ENCODE measurements at regions not wholly inside any gene's neighbourhood (a gene's known extent, or its start where the extent isn't known, plus 50 kb on each side); places are given as distances from the start of the nearest gene placed in this dataset.

GRCh38 chr5:57032151-57032551 is 80.2 kb upstream of the MIER3 start:
- no peak overlapping the region for H3K4me3 ChIP-seq (ENCODE audit: insufficient read depth, low read depth, low read length)
- H4K91ac ChIP-seq (ENCODE audit: insufficient read depth, low read depth, low read length): no peak overlapping the region
- intact Hi-C loops (cut with micrococcal nuclease): no loop called here
- no peaks in the 10 kb centered on the region for H3K4me1 ChIP-seq (ENCODE audit: control insufficient read depth, insufficient read depth, low read length)
- BruUV-seq (replicated peaks): no TSS peak
- H3K18ac ChIP-seq (ENCODE audit: low read depth, low read length): no peak overlapping the region
- no peak overlapping the region for H4K8ac ChIP-seq (ENCODE audit: low read depth in 2 of 2, low read length in 2 of 2)
- no peaks in the 10 kb centered on the region for H4K20me1 ChIP-seq (ENCODE audit: insufficient read depth, low read length)
- no peak overlapping the region for H3K9ac ChIP-seq (ENCODE audit: low read depth, low read length)
- H3K9me3 ChIP-seq (ENCODE audit: control insufficient read depth, insufficient read depth, low read length): no peaks in the 10 kb centered on the region
- no peak overlapping the region for H2AK9ac ChIP-seq (replicated peaks; ENCODE audit: low read depth, low read length, poor library complexity)
- dilution Hi-C loops (cut with HindIII; ENCODE audit: low sequenced_read_pairs, unreplicated experiment): no loop called here
- no CpG with 5 or more reads among the region's 1 CpG for WGBS, 2 experiments (ENCODE audit: extremely low coverage in 2 of 2, insufficient read length in 1 of 2)
- no peaks in the 10 kb centered on the region for H3K9me1 ChIP-seq (ENCODE audit: insufficient read depth, low read length)
- DNase-seq (no peak), ATAC-seq (ENCODE audit: low read depth) (no peak)
- H3K36me3 ChIP-seq (ENCODE audit: control insufficient read depth, insufficient read depth, low read length): no peaks in the 10 kb centered on the region
- H2BK5ac ChIP-seq (ENCODE audit: low read depth, low read length, poor library complexity, severe bottlenecking): no peak overlapping the region
- H3K4ac ChIP-seq (ENCODE audit: low read depth, low read length): no peak overlapping the region
- no peak overlapping the region for H2AK5ac ChIP-seq (ENCODE audit: low read depth, low read length)
- H3K14ac ChIP-seq (replicated peaks; ENCODE audit: low read depth, low read length): no peak overlapping the region
- no peak overlapping the region for H2AFZ ChIP-seq (replicated peaks; ENCODE audit: low read length, poor library complexity)
- no peak overlapping the region for H3K27ac ChIP-seq (ENCODE audit: insufficient read depth, low read length)
- ChIA-PET POLR2A (ENCODE audit: unreplicated experiment) (no interaction called here), CTCF (no interaction called here)
- no peaks in the 10 kb centered on the region for H3K79me1 ChIP-seq (ENCODE audit: low read depth in 1 of 2, low read length in 2 of 2)
- no peak overlapping the region for H3K23ac ChIP-seq (ENCODE audit: low read depth, low read length)
- no peak for TF ChIP-seq CTCF (conservative IDR thresholded peaks at IDR 0.05; ENCODE audit: low read depth, low read length)
- TF ChIP-seq MXI1 (IDR thresholded peaks at IDR 0.05; ENCODE audit: borderline replicate concordance, low read depth, low read length): no peak
- TF ChIP-seq MAZ (IDR thresholded peaks at IDR 0.05; ENCODE audit: borderline replicate concordance, low read depth, low read length): no peak
- TF ChIP-seq RFX5 (IDR thresholded peaks at IDR 0.05; ENCODE audit: low read depth, low read length): no peak
- TF ChIP-seq SMC3 (IDR thresholded peaks at IDR 0.05; ENCODE audit: low read depth, low read length): no peak
- no peak for TF ChIP-seq BHLHE40 (IDR thresholded peaks at IDR 0.05; ENCODE audit: low read depth, low read length)
- no peak for TF ChIP-seq RAD21 (IDR thresholded peaks at IDR 0.05; ENCODE audit: low read length)
- TF ChIP-seq USF2 (IDR thresholded peaks at IDR 0.05; ENCODE audit: low read depth, low read length): no peak
- TF ChIP-seq RCOR1 (IDR thresholded peaks at IDR 0.05; ENCODE audit: insufficient replicate concordance, low read length): no peak
- no peak for TF ChIP-seq ELK1 (IDR thresholded peaks at IDR 0.05; ENCODE audit: borderline replicate concordance, low read depth, low read length)
- TF ChIP-seq CHD1 (IDR thresholded peaks at IDR 0.05; ENCODE audit: low read depth, low read length): no peak
- no peak for TF ChIP-seq FOS (IDR thresholded peaks at IDR 0.05; ENCODE audit: low read depth, low read length)
- TF ChIP-seq CEBPB (IDR thresholded peaks at IDR 0.05; ENCODE audit: low read depth, low read length): no peak
- no peak for TF ChIP-seq POLR2A (IDR thresholded peaks at IDR 0.05; ENCODE audit: low read depth, low read length)
- no peak for TF ChIP-seq NFE2L2 (IDR thresholded peaks at IDR 0.05; ENCODE audit: low read depth, low read length)
- no peak for TF ChIP-seq MAFK (IDR thresholded peaks at IDR 0.05; ENCODE audit: low read depth, low read length)
- H2BK15ac ChIP-seq (ENCODE audit: low read depth, low read length): no peak overlapping the region
- in situ Hi-C loops (cut with MboI; ENCODE audit: low sequenced_read_pairs): no loop called here
- H3K4me2 ChIP-seq (ENCODE audit: low read depth, low read length): no peak overlapping the region
- no peak overlapping the region for H3K56ac ChIP-seq (ENCODE audit: extremely low read depth, insufficient read depth, low read length)
- H2BK20ac ChIP-seq (ENCODE audit: low read depth, low read length): no peak overlapping the region
- H2BK120ac ChIP-seq (ENCODE audit: low read depth, low read length): no peak overlapping the region
- peaks cover 1% of the 10 kb centered on the region for H3K27me3 ChIP-seq (ENCODE audit: control insufficient read depth, insufficient read depth, low read length)
- no peak overlapping the region for H4K5ac ChIP-seq (ENCODE audit: low read depth, low read length)

All from IMR-90 (cell line).